Stomach (tissue), 8 donors: ENCODE measurements at regions not wholly inside any gene's neighbourhood (a gene's known extent, or its start where the extent isn't known, plus 50 kb on each side); places are given as distances from the start of the nearest gene placed in this dataset.
A peak's percentile ranks its signal among the peaks of the same experiment; 100 is the strongest.

ENCODE experiments used
- DNase-seq, 2 donors: peaks; one replicate each; pipeline versions ENCODE4 v3.0.0 to v3.0.0-alpha.2; 2013 to 2019
- H3K27ac ChIP-seq, 5 donors: fragments of 200-600 bp in 4 of 5; sonication (generic) in 4 of 5; one replicate each; pipeline ENCODE4 v1.5.1; 2013 to 2019; ENCODE audit warnings: mild to moderate bottlenecking in 1 of 5, moderate library complexity in 1 of 5
- H3K27me3 ChIP-seq, 3 donors: fragments of 200-600 bp; sonication (generic); one replicate each; pipeline ENCODE4 v1.5.1; 2017 to 2019; ENCODE audit warnings: mixed run types in 1 of 3
- H3K36me3 ChIP-seq, 4 donors: fragments of 200-600 bp; sonication (generic); 1 replicate in 3 of 4; 2 replicates in 1 of 4; pipeline ENCODE4 v1.5.1; 2016 to 2019
- H3K4me1 ChIP-seq, 4 donors: fragments of 200-600 bp; sonication (generic); one replicate each; pipeline ENCODE4 v1.5.1; 2016 to 2019
- H3K4me3 ChIP-seq, 4 donors: fragments of 200-600 bp; sonication (generic) in 3 of 4; one replicate each; pipeline ENCODE4 v1.5.1; 2016 to 2019; ENCODE audit warnings: mild to moderate bottlenecking in 1 of 4
- H3K9me3 ChIP-seq, 4 donors: fragments of 200-600 bp; sonication (generic); one replicate each; pipeline ENCODE4 v1.5.1; 2016 to 2019
- EP300 ChIP-seq: sonication (generic); formaldehyde crosslinking; IDR thresholded peaks from one replicate; pipeline ENCODE4 v1.6.1; 2017; ENCODE audit warnings: antibody characterized with exemption
- POLR2A ChIP-seq, 4 donors: fragments of 450-650 bp; IDR thresholded peaks; one replicate each; pipeline ENCODE4 v1.6.1; 2016; ENCODE audit warnings: antibody characterized with exemption in 4 of 4, control low read depth in 2 of 4, mild to moderate bottlenecking in 1 of 4, moderate library complexity in 1 of 4
- POLR2AphosphoS5 ChIP-seq, 3 donors: sonication (generic); formaldehyde crosslinking; IDR thresholded peaks; one replicate each; pipeline ENCODE4 v1.6.1; 2016; ENCODE audit warnings: antibody characterized with exemption in 3 of 3
- WGBS, 5 donors: extraction: QIAGEN DNeasy Blood & Tissue Kit in 3 of 5; methylation state at CpG; one replicate each; pipeline versions ENCODE4 v1.1.5 to v1.1.7; 2013 to 2018; 5-methylcytosine and 5-hydroxymethylcytosine counted together
- intact Hi-C: fragments of 100-400 bp; cut with DNase I; formaldehyde crosslinking; loops from one replicate; pipeline ENCODE4 v1.15.1; 2023; ENCODE audit warnings: low total_unique reads
- TF ChIP-seq, protein P1 (sequence below), 7 experiments: fragments of 450-650 bp in 4 of 7; fragments of 200-600 bp in 3 of 7; sonication (generic) in 3 of 7; IDR thresholded peaks; one replicate each; pipeline ENCODE4 v1.5.1; 2016 to 2019; ENCODE audit warnings: antibody characterized with exemption in 7 of 7, control low read depth in 2 of 7, mild to moderate bottlenecking in 1 of 7
- donor health status: healthy with polysubstance abuse.
- donor health status: Bipolar disorder and iron deficiency.
- donor health status: healthy.

DNA sequence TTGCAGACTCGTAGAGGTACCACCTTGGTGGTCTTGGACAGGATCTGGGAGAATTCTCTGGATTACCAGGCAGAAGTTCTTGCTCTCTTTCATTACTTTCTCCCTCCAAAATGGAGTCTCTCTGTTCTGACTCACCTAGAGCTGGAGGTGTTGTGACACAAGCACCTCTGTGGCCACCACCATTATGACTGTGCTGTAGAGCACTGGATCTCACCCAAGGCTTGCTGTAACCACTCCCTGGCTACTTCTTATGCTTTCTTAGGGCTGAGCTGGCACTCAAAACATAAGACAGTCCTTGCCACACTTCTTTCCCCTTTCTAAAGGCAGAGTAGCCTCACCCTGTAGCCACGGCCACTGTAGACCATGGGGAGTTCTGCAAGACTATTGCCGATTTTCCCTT is 296.6 kb upstream of the DIPK2B start:
- no peak for TF ChIP-seq POLR2A (IDR thresholded peaks at IDR 0.05)
- TF ChIP-seq EP300 = no peak
- TF ChIP-seq, protein P1, sequence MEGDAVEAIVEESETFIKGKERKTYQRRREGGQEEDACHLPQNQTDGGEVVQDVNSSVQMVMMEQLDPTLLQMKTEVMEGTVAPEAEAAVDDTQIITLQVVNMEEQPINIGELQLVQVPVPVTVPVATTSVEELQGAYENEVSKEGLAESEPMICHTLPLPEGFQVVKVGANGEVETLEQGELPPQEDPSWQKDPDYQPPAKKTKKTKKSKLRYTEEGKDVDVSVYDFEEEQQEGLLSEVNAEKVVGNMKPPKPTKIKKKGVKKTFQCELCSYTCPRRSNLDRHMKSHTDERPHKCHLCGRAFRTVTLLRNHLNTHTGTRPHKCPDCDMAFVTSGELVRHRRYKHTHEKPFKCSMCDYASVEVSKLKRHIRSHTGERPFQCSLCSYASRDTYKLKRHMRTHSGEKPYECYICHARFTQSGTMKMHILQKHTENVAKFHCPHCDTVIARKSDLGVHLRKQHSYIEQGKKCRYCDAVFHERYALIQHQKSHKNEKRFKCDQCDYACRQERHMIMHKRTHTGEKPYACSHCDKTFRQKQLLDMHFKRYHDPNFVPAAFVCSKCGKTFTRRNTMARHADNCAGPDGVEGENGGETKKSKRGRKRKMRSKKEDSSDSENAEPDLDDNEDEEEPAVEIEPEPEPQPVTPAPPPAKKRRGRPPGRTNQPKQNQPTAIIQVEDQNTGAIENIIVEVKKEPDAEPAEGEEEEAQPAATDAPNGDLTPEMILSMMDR (IDR thresholded peaks at IDR 0.05) = no peak
- no peak for TF ChIP-seq POLR2AphosphoS5 (IDR thresholded peaks at IDR 0.05)
- H3K27ac ChIP-seq = no peak overlapping the region
- H3K27me3 ChIP-seq = no peaks in the 10 kb centered on the region
- no peaks in the 10 kb centered on the region for H3K36me3 ChIP-seq
- peaks cover 0 to 29% (median 13%) of the 10 kb centered on the region in 4 donors for H3K9me3 ChIP-seq
- no peak overlapping the region for H3K4me3 ChIP-seq
- H3K4me1 ChIP-seq = no peaks in the 10 kb centered on the region
- no peak for DNase-seq
- WGBS, 5 donors = 74 to 94% (median 88%) methylated on average over 3 of the region's 3 CpGs
- intact Hi-C loops = no loop called here

DNA sequence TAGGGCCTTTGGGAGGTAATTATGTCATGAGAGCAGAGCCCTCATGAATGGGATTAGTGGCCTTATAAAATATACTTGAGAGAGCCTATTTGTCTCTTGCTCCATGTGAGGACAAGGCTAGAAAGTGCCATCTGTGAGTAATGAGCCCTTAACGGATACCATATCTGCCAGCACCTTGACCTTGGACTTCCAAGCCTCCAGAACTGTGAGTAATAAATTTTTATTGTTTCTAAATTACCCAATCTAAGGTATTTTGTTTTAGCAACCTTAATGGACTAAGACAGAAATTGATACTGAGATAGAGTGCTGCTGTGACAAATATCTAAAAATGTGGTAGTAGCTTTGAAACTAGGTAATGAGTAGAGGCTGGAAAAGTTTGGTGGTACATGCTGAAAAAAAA is 285.0 kb upstream of the DIPK2B start:
- Histone ChIP-seq H3K4me1 (no peaks in the 10 kb centered on the region), H3K36me3 (no peaks in the 10 kb centered on the region), H3K27me3 (no peaks in the 10 kb centered on the region), H3K4me3 (no peak overlapping the region), H3K27ac (no peak overlapping the region), H3K9me3 (peaks cover 0 to 19% (median 7%) of the 10 kb centered on the region in 4 donors)
- WGBS, 5 donors = 67 to 85% (median 78%) methylated on average over 1 of the region's 1 CpG
- intact Hi-C loops = no loop called here
- DNase-seq = no peak
- TF ChIP-seq POLR2A (IDR thresholded peaks at IDR 0.05) (no peak), POLR2AphosphoS5 (IDR thresholded peaks at IDR 0.05) (no peak), EP300 (no peak)
- TF ChIP-seq, protein P1 (IDR thresholded peaks at IDR 0.05) = no peak

DNA sequence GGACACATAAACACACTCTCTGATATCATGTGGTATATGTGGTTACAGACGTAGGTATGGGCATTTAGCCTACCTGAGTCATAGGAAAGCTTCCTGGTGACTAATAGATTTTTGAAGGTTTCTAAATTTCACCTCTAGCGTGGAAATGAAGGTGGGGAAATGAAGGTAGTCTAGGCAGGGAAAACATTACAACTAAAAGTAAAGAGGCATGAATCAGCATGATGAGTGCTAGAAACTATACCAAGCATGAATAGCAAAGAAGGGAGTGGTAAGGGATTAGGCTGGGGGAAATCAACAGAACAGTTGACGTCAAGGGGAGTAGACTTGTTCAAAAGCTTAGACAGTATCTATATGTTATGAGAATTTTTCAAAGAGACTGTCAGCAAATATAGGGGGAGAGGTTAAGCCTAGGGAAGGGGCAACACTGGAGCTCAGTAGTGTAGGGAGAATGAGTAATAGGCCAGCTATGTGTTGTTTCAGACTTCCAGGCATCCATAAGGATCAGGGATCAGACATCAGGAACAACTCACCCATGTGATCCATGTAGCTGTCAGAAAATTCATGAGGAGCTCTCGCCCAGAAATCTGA is 279.3 kb upstream of the DIPK2B start:
- peak overlapping the region in 2 of 5 donors; percentile 30 to 67 for H3K27ac ChIP-seq
- H3K4me1 ChIP-seq = no peaks in the 10 kb centered on the region
- H3K9me3 ChIP-seq = peaks cover 0 to 13% (median 4%) of the 10 kb centered on the region in 4 donors

DNA sequence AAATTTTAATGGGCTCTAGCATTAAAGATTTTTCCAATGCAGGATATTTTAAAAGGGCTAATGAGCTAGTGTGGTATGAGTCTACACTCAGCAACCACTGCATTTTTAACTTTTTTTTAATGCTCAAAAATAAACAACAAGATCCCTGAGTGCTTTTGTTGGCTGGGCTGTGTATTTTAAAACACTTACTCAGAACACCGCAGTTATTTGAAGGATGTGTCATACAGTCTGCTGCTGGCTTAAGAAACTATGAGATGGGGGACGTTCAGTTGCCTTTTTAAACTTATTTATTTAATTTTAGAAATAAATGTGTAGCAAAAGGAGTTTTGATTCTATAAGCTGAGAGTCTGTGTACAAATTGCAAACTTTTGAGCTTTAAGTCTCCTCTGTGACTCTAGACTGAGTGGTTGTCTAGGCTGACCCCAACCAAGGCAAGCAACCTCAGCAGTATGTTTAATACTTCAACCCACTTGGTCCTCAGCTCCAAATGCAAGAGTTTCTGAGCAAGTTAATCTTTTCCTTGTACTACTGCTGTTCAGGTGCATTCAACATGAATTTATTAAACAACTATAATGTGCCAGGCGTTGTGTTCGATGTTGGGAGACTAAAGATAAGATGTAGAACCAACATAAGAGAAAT is 278.6 kb upstream of the DIPK2B start:
- intact Hi-C loops = no loop called here
- WGBS, 5 donors = 41 to 81% (median 61%) methylated on average over 4 of the region's 4 CpGs
- peak overlapping the region in 2 of 5 donors; percentile 30 to 67 for H3K27ac ChIP-seq

More for the DNA sequence above, 279.3 kb upstream of the DIPK2B start:
- no peak overlapping the region for H3K4me3 ChIP-seq
- intact Hi-C loops = no loop called here
- H3K27me3 ChIP-seq = no peaks in the 10 kb centered on the region
- no peaks in the 10 kb centered on the region for H3K36me3 ChIP-seq
- 43 to 63% (median 57%) methylated on average over 4 of the region's 4 CpGs for WGBS, 5 donors
- TF ChIP-seq POLR2AphosphoS5 (IDR thresholded peaks at IDR 0.05) = no peak
- TF ChIP-seq POLR2A (IDR thresholded peaks at IDR 0.05) = no peak
- TF ChIP-seq, protein P1 (IDR thresholded peaks at IDR 0.05) = no peak
- TF ChIP-seq EP300 = no peak
- no peak for DNase-seq

More for the DNA sequence above, 278.6 kb upstream of the DIPK2B start:
- DNase-seq = no peak
- no peak for TF ChIP-seq POLR2AphosphoS5 (IDR thresholded peaks at IDR 0.05)
- no peak for TF ChIP-seq EP300
- TF ChIP-seq, protein P1 (IDR thresholded peaks at IDR 0.05) = no peak
- TF ChIP-seq POLR2A (IDR thresholded peaks at IDR 0.05) = no peak
- Histone ChIP-seq H3K4me3 (no peak overlapping the region), H3K36me3 (no peaks in the 10 kb centered on the region), H3K9me3 (peaks cover 0 to 13% (median 4%) of the 10 kb centered on the region in 4 donors), H3K4me1 (no peaks in the 10 kb centered on the region), H3K27me3 (no peaks in the 10 kb centered on the region)
